ENCODE measurements at regions not wholly inside any gene's neighbourhood (a gene's known extent, or its start where the extent isn't known, plus 50 kb on each side); places are given as distances from the start of the nearest gene placed in this dataset.

GRCh38 chr10:120145107-120145506 is 252.6 kb downstream of the SEC23IP start:
- Histone ChIP-seq H3K27me3 (ENCODE audit: insufficient read depth, low read depth, severe bottlenecking) (no peaks in the 10 kb centered on the region), H3K27ac (no peak overlapping the region), H3K9me3 (ENCODE audit: severe bottlenecking) (no peaks in the 10 kb centered on the region), H3K4me3 (ENCODE audit: low read depth, low read length) (no peak overlapping the region), H3K36me3 (no peaks in the 10 kb centered on the region)
- no peak for TF ChIP-seq CTCF (IDR thresholded peaks at IDR 0.05; ENCODE audit: low read depth, low read length)
- DNase-seq: no peak

DNA sequence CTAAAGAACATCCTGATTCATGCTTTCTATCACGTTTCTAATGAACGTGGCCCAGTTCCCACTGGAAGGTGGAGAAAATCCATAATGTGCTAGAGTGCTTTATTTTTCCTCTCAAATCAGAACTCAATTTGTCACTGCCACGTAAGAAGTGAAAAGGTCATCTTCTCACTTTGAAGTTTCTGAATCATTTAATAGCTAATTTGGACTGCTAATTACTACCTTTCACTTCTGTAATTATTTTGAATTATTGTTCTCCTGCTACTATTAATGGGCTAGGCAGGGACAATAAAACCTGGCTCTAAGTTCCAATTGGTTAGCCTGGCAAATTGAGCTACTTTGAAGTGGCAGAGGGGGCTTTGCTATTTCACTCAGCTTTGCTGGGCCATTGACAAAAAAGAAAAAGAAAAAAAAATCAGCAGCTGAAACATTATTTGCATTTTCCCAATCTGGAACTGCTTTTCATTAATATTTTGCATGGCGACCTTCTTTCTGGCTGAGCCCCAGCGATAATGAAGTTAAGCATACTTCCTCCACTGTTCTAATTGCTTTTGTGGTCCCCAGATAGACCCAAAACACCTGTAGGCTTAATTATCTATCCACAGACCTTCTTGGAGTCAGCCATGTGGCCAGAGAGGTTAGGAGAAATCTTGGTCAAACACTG is 264.2 kb downstream of the SEC23IP start:
- no peaks in the 10 kb centered on the region for H3K9me3 ChIP-seq (ENCODE audit: severe bottlenecking)
- no peak for TF ChIP-seq CTCF (IDR thresholded peaks at IDR 0.05; ENCODE audit: low read depth, low read length)
- no peak for DNase-seq

DNA sequence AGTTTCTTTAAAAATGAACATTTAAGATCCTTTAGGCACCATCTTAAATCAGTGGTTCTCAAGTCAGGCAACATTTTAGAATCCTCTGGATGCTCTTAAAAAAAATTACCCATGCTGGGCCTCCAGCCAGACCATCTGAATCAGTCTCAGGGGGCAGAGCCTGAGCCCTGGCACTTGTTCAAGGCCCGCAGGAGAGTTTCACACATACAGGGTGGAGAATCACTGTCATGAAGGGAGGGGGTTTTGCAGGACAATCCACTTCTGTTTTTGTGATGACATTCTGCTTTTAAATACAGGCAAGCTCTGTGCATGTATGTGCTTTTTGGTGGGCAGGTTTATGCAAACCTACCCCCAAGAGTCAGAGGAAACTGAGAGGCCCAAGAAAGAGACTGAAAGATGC is 268.6 kb downstream of the SEC23IP start:
- Histone ChIP-seq H3K9me3 (ENCODE audit: severe bottlenecking) (no peaks in the 10 kb centered on the region), H3K27me3 (ENCODE audit: insufficient read depth, low read depth, severe bottlenecking) (no peaks in the 10 kb centered on the region), H3K4me3 (ENCODE audit: low read depth, low read length) (no peak overlapping the region), H3K27ac (no peak overlapping the region), H3K36me3 (no peaks in the 10 kb centered on the region)
- DNase-seq: no peak
- no peak for TF ChIP-seq CTCF (IDR thresholded peaks at IDR 0.05; ENCODE audit: low read depth, low read length)

More for the DNA sequence above, 264.2 kb downstream of the SEC23IP start:
- no peak overlapping the region for H3K27ac ChIP-seq
- no peak overlapping the region for H3K4me3 ChIP-seq (ENCODE audit: low read depth, low read length)
- H3K27me3 ChIP-seq (ENCODE audit: insufficient read depth, low read depth, severe bottlenecking): no peaks in the 10 kb centered on the region
- H3K36me3 ChIP-seq: no peaks in the 10 kb centered on the region

GRCh38 chr10:120162471-120162870 is 269.9 kb downstream of the SEC23IP start:
- no peaks in the 10 kb centered on the region for H3K36me3 ChIP-seq
- no peak for DNase-seq
- no peaks in the 10 kb centered on the region for H3K27me3 ChIP-seq (ENCODE audit: insufficient read depth, low read depth, severe bottlenecking)
- no peak overlapping the region for H3K4me3 ChIP-seq (ENCODE audit: low read depth, low read length)
- no peak for TF ChIP-seq CTCF (IDR thresholded peaks at IDR 0.05; ENCODE audit: low read depth, low read length)
- H3K9me3 ChIP-seq (ENCODE audit: severe bottlenecking): no peaks in the 10 kb centered on the region
- no peak overlapping the region for H3K27ac ChIP-seq

DNA sequence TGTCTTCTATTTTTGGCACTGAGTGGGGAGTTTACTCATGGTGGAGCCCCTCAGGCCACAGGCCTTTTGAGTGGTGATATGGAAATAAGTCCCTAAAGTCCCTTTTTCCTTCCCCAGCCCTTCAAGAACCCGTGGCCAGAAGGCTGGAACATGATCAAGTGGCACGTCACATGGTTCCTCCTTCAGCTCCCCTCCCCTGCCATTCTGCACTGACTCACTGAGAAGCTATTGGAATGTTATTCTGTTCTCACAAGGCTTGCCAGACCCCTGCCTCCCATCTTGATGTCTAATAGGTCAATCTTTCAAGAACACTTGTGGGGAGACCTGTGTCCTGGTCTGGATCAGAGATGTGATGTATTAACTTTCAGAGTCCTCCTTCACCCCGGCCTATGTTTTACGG is 279.8 kb downstream of the SEC23IP start:
- no peak for DNase-seq
- H3K27ac ChIP-seq: no peak overlapping the region
- TF ChIP-seq CTCF (IDR thresholded peaks at IDR 0.05; ENCODE audit: low read depth, low read length): no peak
- H3K27me3 ChIP-seq (ENCODE audit: insufficient read depth, low read depth, severe bottlenecking): no peaks in the 10 kb centered on the region
- no peaks in the 10 kb centered on the region for H3K36me3 ChIP-seq
- H3K9me3 ChIP-seq (ENCODE audit: severe bottlenecking): no peaks in the 10 kb centered on the region
- no peak overlapping the region for H3K4me3 ChIP-seq (ENCODE audit: low read depth, low read length)

- H3K9me3 ChIP-seq (ENCODE audit: severe bottlenecking): no peaks in the 10 kb centered on the region
- H3K36me3 ChIP-seq: no peaks in the 10 kb centered on the region
- no peak overlapping the region for H3K27ac ChIP-seq
- TF ChIP-seq CTCF (IDR thresholded peaks at IDR 0.05; ENCODE audit: low read depth, low read length): no peak
- H3K27me3 ChIP-seq (ENCODE audit: insufficient read depth, low read depth, severe bottlenecking): no peaks in the 10 kb centered on the region
- no peak for DNase-seq
- no peak overlapping the region for H3K4me3 ChIP-seq (ENCODE audit: low read depth, low read length)
These were observed 282.0 kb downstream of the SEC23IP start for GRCh38 chr10:120174491-120174890.

Measured in WERI-Rb-1 (cell line).